HepG2 (cell line): ENCODE measurements at regions not wholly inside any gene's neighbourhood (a gene's known extent, or its start where the extent isn't known, plus 50 kb on each side); places are given as distances from the start of the nearest gene placed in this dataset.

Source experiments
- CEBPG ChIP-seq: IDR thresholded peaks from 2 replicates; pipeline ENCODE4 v1.6.1; 2016
- GABPB1 ChIP-seq: IDR thresholded peaks from 2 replicates; pipeline ENCODE4 v1.6.1; 2016; ENCODE audit warnings: mild to moderate bottlenecking, missing genetic modification reagents, moderate library complexity, missing compliant biosample characterization
- GPN1 ChIP-seq: sonication (generic); formaldehyde crosslinking; IDR thresholded peaks from 2 replicates; pipeline ENCODE4 v1.5.1; 2020; ENCODE audit warnings: missing genetic modification reagents, borderline replicate concordance
- PRDM4 ChIP-seq: sonication (generic); formaldehyde crosslinking; IDR thresholded peaks from 2 replicates; pipeline ENCODE4 v1.9.0; 2021; ENCODE audit warnings: missing genetic modification reagents, borderline replicate concordance
- SNAPC2 ChIP-seq: sonication (generic); formaldehyde crosslinking; IDR thresholded peaks from 2 replicates; pipeline ENCODE4 v1.8.1; 2022; ENCODE audit warnings: mild to moderate bottlenecking, missing genetic modification reagents
- ZNF121 ChIP-seq: sonication (generic); formaldehyde crosslinking; IDR thresholded peaks from 2 replicates; pipeline ENCODE4 v1.5.0; 2020; ENCODE audit warnings: mild to moderate bottlenecking, missing genetic modification reagents
- TF ChIP-seq, protein P1 (sequence below): sonication (generic); formaldehyde crosslinking; IDR thresholded peaks from 2 replicates; pipeline ENCODE4 v1.4.0; 2020; ENCODE audit warnings: mild to moderate bottlenecking, low read depth, missing genetic modification reagents

DNA sequence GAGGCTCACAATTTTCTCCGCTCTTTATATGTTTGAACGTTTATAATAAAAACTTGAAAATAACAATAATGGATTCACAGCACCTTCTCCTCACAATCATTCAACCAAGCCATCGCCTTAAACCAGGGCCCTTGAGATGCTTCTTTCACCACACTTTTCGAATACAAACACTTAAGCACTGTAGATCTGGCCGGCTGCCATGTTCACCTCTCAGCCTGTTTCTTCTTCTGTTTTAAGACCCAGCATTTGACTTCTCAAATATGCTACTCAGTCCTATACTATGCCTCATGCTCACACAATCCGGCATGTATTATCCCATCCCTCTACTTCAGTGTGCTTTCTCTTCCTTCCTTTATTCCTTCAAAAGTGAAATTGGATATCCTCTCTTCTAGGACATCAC lies 280.6 kb downstream of the TFEC start:
- no peak for TF ChIP-seq CEBPG (CRISPR knock-in tag)
- TF ChIP-seq GPN1 (CRISPR knock-in tag) = no peak
- no peak for TF ChIP-seq GABPB1
- no peak for TF ChIP-seq PRDM4 (CRISPR knock-in tag)
- TF ChIP-seq SNAPC2 (CRISPR knock-in tag) = no peak
- TF ChIP-seq ZNF121 (CRISPR knock-in tag) = no peak
- TF ChIP-seq, protein P1, sequence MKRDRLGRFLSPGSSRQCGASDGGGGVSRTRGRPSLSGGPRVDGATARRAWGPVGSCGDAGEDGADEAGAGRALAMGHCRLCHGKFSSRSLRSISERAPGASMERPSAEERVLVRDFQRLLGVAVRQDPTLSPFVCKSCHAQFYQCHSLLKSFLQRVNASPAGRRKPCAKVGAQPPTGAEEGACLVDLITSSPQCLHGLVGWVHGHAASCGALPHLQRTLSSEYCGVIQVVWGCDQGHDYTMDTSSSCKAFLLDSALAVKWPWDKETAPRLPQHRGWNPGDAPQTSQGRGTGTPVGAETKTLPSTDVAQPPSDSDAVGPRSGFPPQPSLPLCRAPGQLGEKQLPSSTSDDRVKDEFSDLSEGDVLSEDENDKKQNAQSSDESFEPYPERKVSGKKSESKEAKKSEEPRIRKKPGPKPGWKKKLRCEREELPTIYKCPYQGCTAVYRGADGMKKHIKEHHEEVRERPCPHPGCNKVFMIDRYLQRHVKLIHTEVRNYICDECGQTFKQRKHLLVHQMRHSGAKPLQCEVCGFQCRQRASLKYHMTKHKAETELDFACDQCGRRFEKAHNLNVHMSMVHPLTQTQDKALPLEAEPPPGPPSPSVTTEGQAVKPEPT (CRISPR knock-in tag) = no peak
